Fibroblast of villous mesenchyme (primary cell): ENCODE measurements at regions not wholly inside any gene's neighbourhood (a gene's known extent, or its start where the extent isn't known, plus 50 kb on each side); places are given as distances from the start of the nearest gene placed in this dataset.

ENCODE experiments used
- DNase-seq: peaks from one replicate; pipeline ENCODE4 v3.0.0-alpha.2; 2010; ENCODE audit warnings: low read depth
- H3K4me3 ChIP-seq: 2 replicates; pipeline ENCODE4 v1.5.1; 2011; ENCODE audit warnings: low read depth, mild to moderate bottlenecking, low read length
- CTCF ChIP-seq: IDR thresholded peaks from 2 replicates; pipeline ENCODE4 v1.5.1; 2012; ENCODE audit warnings: low read depth, mild to moderate bottlenecking, low read length; ENCODE audit not compliant: insufficient read depth

GRCh38 chr10:4503076-4503475, 322.9 kb upstream of the AKR1E2 start:
- DNase-seq: no peak
- no peak overlapping the region for H3K4me3 ChIP-seq
- TF ChIP-seq CTCF: no peak

- no peak for DNase-seq
- TF ChIP-seq CTCF: no peak
- H3K4me3 ChIP-seq: no peak overlapping the region
Observed at GRCh38 chr10:4501306-4501705, 324.7 kb upstream of the AKR1E2 start.

- no peak for TF ChIP-seq CTCF
- no peak overlapping the region for H3K4me3 ChIP-seq
- peak; percentile 87 for DNase-seq
Observed at GRCh38 chr10:4498711-4499251, 327.2 kb upstream of the AKR1E2 start.

GRCh38 chr10:4494551-4494950, 331.5 kb upstream of the AKR1E2 start:
- no peak for TF ChIP-seq CTCF
- no peak overlapping the region for H3K4me3 ChIP-seq

DNA sequence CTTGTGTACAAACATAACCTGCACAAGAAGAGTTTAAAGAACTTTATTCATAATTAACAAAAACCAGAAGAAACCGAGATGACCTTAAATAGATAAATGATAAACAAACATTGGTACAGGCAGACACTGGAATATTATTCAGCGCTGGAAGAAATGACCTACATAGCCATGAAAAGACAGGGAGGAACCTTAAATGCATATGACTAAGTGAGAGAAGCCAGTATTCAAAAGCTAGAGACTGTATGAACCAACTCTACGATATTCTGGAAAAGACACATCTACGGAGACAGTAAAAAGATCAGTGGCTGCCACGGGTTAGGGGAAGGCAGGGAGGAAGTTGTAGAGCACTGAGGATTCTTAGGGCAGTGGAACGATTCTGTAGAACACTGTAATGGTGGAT, 333.8 kb upstream of the AKR1E2 start:
- no peak overlapping the region for H3K4me3 ChIP-seq
- no peak for DNase-seq
- TF ChIP-seq CTCF: no peak

More at GRCh38 chr10:4494551-4494950, 331.5 kb upstream of the AKR1E2 start:
- no peak for DNase-seq

- TF ChIP-seq CTCF: no peak
- no peak for DNase-seq
- H3K4me3 ChIP-seq: no peak overlapping the region
Observed at GRCh38 chr10:4488904-4489303, 337.1 kb upstream of the AKR1E2 start.

DNA sequence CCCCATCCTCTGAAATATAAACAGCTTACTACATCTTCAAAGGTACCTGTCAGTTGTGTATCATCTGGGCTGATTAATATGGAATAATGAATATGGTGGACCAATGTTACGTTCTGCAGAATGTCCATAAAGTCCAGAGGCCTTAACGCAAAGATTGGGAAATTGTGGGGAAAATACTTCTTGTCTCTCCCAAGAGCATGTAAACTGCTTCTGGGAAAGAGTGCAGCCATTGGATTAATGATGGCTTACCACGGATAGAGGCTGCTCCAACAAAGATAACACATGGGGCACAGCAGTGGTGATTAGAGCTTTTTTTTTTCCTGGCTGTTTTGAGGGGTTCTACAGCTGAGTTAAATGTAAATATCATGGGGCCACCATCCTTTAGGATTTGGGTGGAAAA, 340.4 kb upstream of the AKR1E2 start:
- DNase-seq: peak; percentile 60
- TF ChIP-seq CTCF: no peak
- H3K4me3 ChIP-seq: no peak overlapping the region
